ENCODE measurements at regions not wholly inside any gene's neighbourhood (a gene's known extent, or its start where the extent isn't known, plus 50 kb on each side); places are given as distances from the start of the nearest gene placed in this dataset.

DNA sequence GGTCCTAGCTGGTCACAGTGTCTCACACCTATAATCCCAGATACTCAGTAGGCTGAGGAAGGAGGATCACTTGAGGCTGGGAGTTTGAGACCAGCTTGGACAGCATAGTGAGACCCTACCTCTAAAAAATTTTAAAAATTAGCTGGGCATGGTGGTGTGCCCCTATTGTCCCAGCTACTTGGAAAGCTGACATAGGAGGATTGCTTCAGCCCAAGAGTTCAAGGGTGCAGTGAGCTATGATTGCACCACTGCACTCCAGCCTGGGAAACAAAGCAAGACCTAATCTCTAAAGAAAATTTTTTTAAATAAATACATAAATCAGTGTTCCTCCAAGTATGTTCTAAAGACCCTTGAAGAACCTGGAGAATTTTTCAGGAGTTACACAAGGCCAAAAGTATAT, 50.6 kb upstream of the GNAO1 start:
- H3K79me1 ChIP-seq (ENCODE audit: low read length) = no peaks in the 10 kb centered on the region
- H3K4me1 ChIP-seq (ENCODE audit: control insufficient read depth in 1 of 2, insufficient read depth in 2 of 2, low read length in 2 of 2) = no peaks in the 10 kb centered on the region
- H3K9ac ChIP-seq (ENCODE audit: low read length) = no peak overlapping the region
- H3K36me3 ChIP-seq (ENCODE audit: control insufficient read depth in 1 of 2, insufficient read depth in 2 of 2, low read length in 2 of 2) = no peaks in the 10 kb centered on the region
- H3K27me3 ChIP-seq (ENCODE audit: insufficient read depth, low read length) = no peaks in the 10 kb centered on the region
- no peak overlapping the region for H2AFZ ChIP-seq (ENCODE audit: insufficient read depth, low read length, poor library complexity)
- no peak overlapping the region for H4K91ac ChIP-seq (ENCODE audit: low read depth, low read length)
- no peak overlapping the region for H4K8ac ChIP-seq (ENCODE audit: low read depth, low read length)
- no peaks in the 10 kb centered on the region for H3K79me2 ChIP-seq (ENCODE audit: control insufficient read depth, insufficient read depth, low read length, poor library complexity)
- H3K23ac ChIP-seq (ENCODE audit: low read length) = no peak overlapping the region
- H3K4me3 ChIP-seq (ENCODE audit: low read depth, low read length) = no peak overlapping the region
- no peak overlapping the region for H2AK5ac ChIP-seq (ENCODE audit: low read length)
- no peaks in the 10 kb centered on the region for H3K9me3 ChIP-seq (ENCODE audit: insufficient read depth, low read depth, low read length)
- H2BK5ac ChIP-seq (ENCODE audit: low read depth, low read length, poor library complexity) = no peak overlapping the region
- no peak overlapping the region for H3K27ac ChIP-seq (ENCODE audit: low read depth, low read length)
- no peak overlapping the region for H3K4ac ChIP-seq (ENCODE audit: low read depth, low read length)
- H3K4me2 ChIP-seq (ENCODE audit: low read length) = no peak overlapping the region
- H2BK12ac ChIP-seq (ENCODE audit: low read length) = no peak overlapping the region
- H3K14ac ChIP-seq (ENCODE audit: low read length) = no peak overlapping the region
- H2BK120ac ChIP-seq (ENCODE audit: insufficient read depth, low read length, poor library complexity) = no peak overlapping the region
- H3K18ac ChIP-seq (ENCODE audit: low read length) = no peak overlapping the region
- DNase-seq = no peak
- H4K12ac ChIP-seq (ENCODE audit: low read depth, low read length) = no peak overlapping the region

DNA sequence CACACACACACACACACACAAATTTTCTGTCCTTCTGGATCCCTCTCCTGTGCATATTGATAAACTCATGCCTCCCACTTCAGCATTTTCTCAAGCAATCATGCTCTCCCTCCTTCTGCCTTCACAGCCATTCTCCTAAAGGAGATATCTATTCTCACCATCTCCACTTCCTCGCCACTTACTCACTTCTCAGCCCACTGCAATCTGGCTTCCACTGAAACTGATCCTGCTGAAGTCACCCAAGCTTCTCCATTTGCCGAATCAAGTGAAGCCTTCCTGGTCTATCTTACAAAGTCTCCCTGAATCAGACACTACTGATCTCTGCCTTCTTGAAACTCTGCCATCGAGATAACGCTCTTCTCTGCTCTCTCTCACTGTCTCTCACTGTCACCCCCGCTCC, 54.0 kb upstream of the GNAO1 start:
- Histone ChIP-seq H3K36me3 (ENCODE audit: control insufficient read depth in 1 of 2, insufficient read depth in 2 of 2, low read length in 2 of 2) (no peaks in the 10 kb centered on the region), H3K79me2 (ENCODE audit: control insufficient read depth, insufficient read depth, low read length, poor library complexity) (no peaks in the 10 kb centered on the region), H3K4me1 (ENCODE audit: control insufficient read depth in 1 of 2, insufficient read depth in 2 of 2, low read length in 2 of 2) (no peaks in the 10 kb centered on the region), H4K8ac (ENCODE audit: low read depth, low read length) (no peak overlapping the region), H3K9ac (ENCODE audit: low read length) (no peak overlapping the region), H2BK12ac (ENCODE audit: low read length) (no peak overlapping the region), H3K27me3 (ENCODE audit: insufficient read depth, low read length) (no peaks in the 10 kb centered on the region), H3K4me3 (ENCODE audit: low read depth, low read length) (no peak overlapping the region), H4K91ac (ENCODE audit: low read depth, low read length) (no peak overlapping the region), H2BK5ac (ENCODE audit: low read depth, low read length, poor library complexity) (no peak overlapping the region), H3K14ac (ENCODE audit: low read length) (no peak overlapping the region), H2BK120ac (ENCODE audit: insufficient read depth, low read length, poor library complexity) (no peak overlapping the region), H3K4ac (ENCODE audit: low read depth, low read length) (no peak overlapping the region), H2AFZ (ENCODE audit: insufficient read depth, low read length, poor library complexity) (no peak overlapping the region), H2AK5ac (ENCODE audit: low read length) (no peak overlapping the region), H3K23ac (ENCODE audit: low read length) (no peak overlapping the region), H3K9me3 (ENCODE audit: insufficient read depth, low read depth, low read length) (no peaks in the 10 kb centered on the region), H4K12ac (ENCODE audit: low read depth, low read length) (no peak overlapping the region), H3K79me1 (ENCODE audit: low read length) (no peaks in the 10 kb centered on the region), H3K4me2 (ENCODE audit: low read length) (no peak overlapping the region), H3K18ac (ENCODE audit: low read length) (no peak overlapping the region), H3K27ac (ENCODE audit: low read depth, low read length) (no peak overlapping the region)
- DNase-seq = peak in 1 of 2 donors; percentile 7
- no CpG with 5 or more reads among the region's 5 CpGs for WGBS (ENCODE audit: extremely low coverage, insufficient coverage, insufficient read length)

DNA sequence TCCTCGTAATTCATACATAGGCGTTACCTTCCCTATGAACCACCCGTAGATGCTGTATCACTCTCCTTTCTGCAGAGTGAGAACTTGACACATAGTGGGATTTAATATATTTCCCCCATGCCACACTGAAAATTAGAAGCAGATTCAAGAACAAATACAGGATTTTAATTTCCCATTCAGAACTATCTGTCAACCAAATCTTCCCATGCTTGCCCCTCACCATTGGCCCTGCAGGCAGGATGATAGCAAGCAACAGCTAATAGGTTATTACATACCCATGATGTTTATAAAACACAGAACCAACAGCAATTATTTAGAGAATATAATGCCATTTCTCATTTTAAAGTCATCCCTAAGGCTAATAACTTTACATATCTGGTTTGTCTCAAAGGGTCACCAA, 55.0 kb upstream of the GNAO1 start:
- H3K9me3 ChIP-seq (ENCODE audit: insufficient read depth, low read depth, low read length) = no peaks in the 10 kb centered on the region
- no peak overlapping the region for H2BK120ac ChIP-seq (ENCODE audit: insufficient read depth, low read length, poor library complexity)
- no peak overlapping the region for H3K14ac ChIP-seq (ENCODE audit: low read length)
- no peak overlapping the region for H2AK5ac ChIP-seq (ENCODE audit: low read length)
- H2BK12ac ChIP-seq (ENCODE audit: low read length) = no peak overlapping the region
- no peak overlapping the region for H3K23ac ChIP-seq (ENCODE audit: low read length)
- no peaks in the 10 kb centered on the region for H3K79me1 ChIP-seq (ENCODE audit: low read length)
- no peak overlapping the region for H3K27ac ChIP-seq (ENCODE audit: low read depth, low read length)
- H4K8ac ChIP-seq (ENCODE audit: low read depth, low read length) = no peak overlapping the region
- no peaks in the 10 kb centered on the region for H3K36me3 ChIP-seq (ENCODE audit: control insufficient read depth in 1 of 2, insufficient read depth in 2 of 2, low read length in 2 of 2)
- no peak overlapping the region for H2AFZ ChIP-seq (ENCODE audit: insufficient read depth, low read length, poor library complexity)
- no peak overlapping the region for H2BK5ac ChIP-seq (ENCODE audit: low read depth, low read length, poor library complexity)
- no CpG with 5 or more reads among the region's 3 CpGs for WGBS (ENCODE audit: extremely low coverage, insufficient coverage, insufficient read length)
- no peak overlapping the region for H3K4me2 ChIP-seq (ENCODE audit: low read length)
- no peak overlapping the region for H4K12ac ChIP-seq (ENCODE audit: low read depth, low read length)
- no peak overlapping the region for H3K18ac ChIP-seq (ENCODE audit: low read length)
- no peak overlapping the region for H3K9ac ChIP-seq (ENCODE audit: low read length)
- H3K4me3 ChIP-seq (ENCODE audit: low read depth, low read length) = no peak overlapping the region
- H4K91ac ChIP-seq (ENCODE audit: low read depth, low read length) = no peak overlapping the region
- no peak overlapping the region for H3K4ac ChIP-seq (ENCODE audit: low read depth, low read length)
- DNase-seq = no peak
- no peaks in the 10 kb centered on the region for H3K27me3 ChIP-seq (ENCODE audit: insufficient read depth, low read length)
- H3K79me2 ChIP-seq (ENCODE audit: control insufficient read depth, insufficient read depth, low read length, poor library complexity) = no peaks in the 10 kb centered on the region
- no peaks in the 10 kb centered on the region for H3K4me1 ChIP-seq (ENCODE audit: control insufficient read depth in 1 of 2, insufficient read depth in 2 of 2, low read length in 2 of 2)

DNA sequence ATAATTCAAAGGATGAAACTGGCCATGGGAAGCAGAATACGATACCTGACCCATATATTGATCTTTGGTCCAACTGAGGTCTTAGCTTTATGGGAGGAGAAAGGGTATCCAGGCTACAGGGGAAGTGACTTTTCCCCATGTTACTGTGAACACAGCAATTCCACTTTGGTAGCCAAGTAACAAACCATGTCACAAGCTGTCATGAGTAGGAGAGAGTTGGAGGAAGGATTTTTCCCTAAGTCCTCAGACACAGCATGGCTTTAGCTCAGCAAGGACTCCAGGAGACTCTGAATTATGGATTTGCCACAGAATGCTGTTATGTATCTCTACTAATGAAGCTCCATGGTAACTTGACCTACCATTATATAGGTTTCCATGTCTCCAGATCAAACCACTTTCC, 56.5 kb upstream of the GNAO1 start:
- Histone ChIP-seq H2AFZ (ENCODE audit: insufficient read depth, low read length, poor library complexity) (no peak overlapping the region), H4K12ac (ENCODE audit: low read depth, low read length) (no peak overlapping the region), H2BK12ac (ENCODE audit: low read length) (no peak overlapping the region), H3K18ac (ENCODE audit: low read length) (no peak overlapping the region), H3K27ac (ENCODE audit: low read depth, low read length) (no peak overlapping the region), H3K27me3 (ENCODE audit: insufficient read depth, low read length) (no peaks in the 10 kb centered on the region), H3K4ac (ENCODE audit: low read depth, low read length) (no peak overlapping the region), H3K36me3 (ENCODE audit: control insufficient read depth in 1 of 2, insufficient read depth in 2 of 2, low read length in 2 of 2) (no peaks in the 10 kb centered on the region), H2BK120ac (ENCODE audit: insufficient read depth, low read length, poor library complexity) (no peak overlapping the region), H3K14ac (ENCODE audit: low read length) (no peak overlapping the region), H4K8ac (ENCODE audit: low read depth, low read length) (no peak overlapping the region), H3K4me2 (ENCODE audit: low read length) (no peak overlapping the region), H2AK5ac (ENCODE audit: low read length) (no peak overlapping the region), H3K79me1 (ENCODE audit: low read length) (no peaks in the 10 kb centered on the region), H3K79me2 (ENCODE audit: control insufficient read depth, insufficient read depth, low read length, poor library complexity) (no peaks in the 10 kb centered on the region), H3K4me1 (ENCODE audit: control insufficient read depth in 1 of 2, insufficient read depth in 2 of 2, low read length in 2 of 2) (no peaks in the 10 kb centered on the region), H4K91ac (ENCODE audit: low read depth, low read length) (no peak overlapping the region), H3K9ac (ENCODE audit: low read length) (no peak overlapping the region), H3K9me3 (ENCODE audit: insufficient read depth, low read depth, low read length) (no peaks in the 10 kb centered on the region), H3K4me3 (ENCODE audit: low read depth, low read length) (no peak overlapping the region), H3K23ac (ENCODE audit: low read length) (no peak overlapping the region), H2BK5ac (ENCODE audit: low read depth, low read length, poor library complexity) (no peak overlapping the region)
- no CpG with 5 or more reads among the region's 1 CpG for WGBS (ENCODE audit: extremely low coverage, insufficient coverage, insufficient read length)
- DNase-seq = no peak

DNA sequence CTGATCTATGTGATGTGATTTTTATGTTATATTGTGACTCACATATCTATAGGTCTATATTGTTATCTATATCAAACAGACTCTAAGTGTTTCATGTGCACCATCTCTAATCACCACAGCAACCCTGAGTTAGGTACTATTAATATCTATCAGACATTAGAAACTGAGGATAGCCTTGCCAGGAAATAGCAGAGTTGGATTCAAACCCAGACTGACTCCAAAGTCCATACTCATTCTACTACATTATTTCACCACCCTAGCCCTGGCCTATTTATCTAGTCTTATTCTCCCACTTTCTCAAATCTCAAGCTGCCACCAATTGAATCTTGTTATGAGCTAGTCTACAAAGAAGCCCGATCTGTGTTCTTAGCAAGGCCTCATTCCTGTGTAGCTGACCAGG, 65.4 kb upstream of the GNAO1 start:
- no peak overlapping the region for H2BK5ac ChIP-seq (ENCODE audit: low read depth, low read length, poor library complexity)
- H3K4ac ChIP-seq (ENCODE audit: low read depth, low read length) = no peak overlapping the region
- no peaks in the 10 kb centered on the region for H3K9me3 ChIP-seq (ENCODE audit: insufficient read depth, low read depth, low read length)
- no peak for DNase-seq
- H3K79me1 ChIP-seq (ENCODE audit: low read length) = no peaks in the 10 kb centered on the region
- H3K18ac ChIP-seq (ENCODE audit: low read length) = no peak overlapping the region
- H3K27ac ChIP-seq (ENCODE audit: low read depth, low read length) = no peak overlapping the region
- WGBS (ENCODE audit: extremely low coverage, insufficient coverage, insufficient read length) = no CpG with 5 or more reads among the region's 1 CpG
- no peak overlapping the region for H3K23ac ChIP-seq (ENCODE audit: low read length)
- H4K91ac ChIP-seq (ENCODE audit: low read depth, low read length) = no peak overlapping the region
- no peak overlapping the region for H2AK5ac ChIP-seq (ENCODE audit: low read length)
- no peaks in the 10 kb centered on the region for H3K36me3 ChIP-seq (ENCODE audit: control insufficient read depth in 1 of 2, insufficient read depth in 2 of 2, low read length in 2 of 2)
- H3K79me2 ChIP-seq (ENCODE audit: control insufficient read depth, insufficient read depth, low read length, poor library complexity) = no peaks in the 10 kb centered on the region
- H3K4me1 ChIP-seq (ENCODE audit: control insufficient read depth in 1 of 2, insufficient read depth in 2 of 2, low read length in 2 of 2) = no peaks in the 10 kb centered on the region
- H4K8ac ChIP-seq (ENCODE audit: low read depth, low read length) = no peak overlapping the region
- no peak overlapping the region for H3K4me2 ChIP-seq (ENCODE audit: low read length)
- no peak overlapping the region for H2BK120ac ChIP-seq (ENCODE audit: insufficient read depth, low read length, poor library complexity)
- H2BK12ac ChIP-seq (ENCODE audit: low read length) = no peak overlapping the region
- H3K27me3 ChIP-seq (ENCODE audit: insufficient read depth, low read length) = no peaks in the 10 kb centered on the region
- no peak overlapping the region for H3K14ac ChIP-seq (ENCODE audit: low read length)
- H4K12ac ChIP-seq (ENCODE audit: low read depth, low read length) = no peak overlapping the region
- no peak overlapping the region for H3K9ac ChIP-seq (ENCODE audit: low read length)
- H2AFZ ChIP-seq (ENCODE audit: insufficient read depth, low read length, poor library complexity) = no peak overlapping the region
- no peak overlapping the region for H3K4me3 ChIP-seq (ENCODE audit: low read depth, low read length)

All from trophoblast cell (in vitro differentiated cells and primary cell).